ENCODE measurements at regions not wholly inside any gene's neighbourhood (a gene's known extent, or its start where the extent isn't known, plus 50 kb on each side); places are given as distances from the start of the nearest gene placed in this dataset.

DNA sequence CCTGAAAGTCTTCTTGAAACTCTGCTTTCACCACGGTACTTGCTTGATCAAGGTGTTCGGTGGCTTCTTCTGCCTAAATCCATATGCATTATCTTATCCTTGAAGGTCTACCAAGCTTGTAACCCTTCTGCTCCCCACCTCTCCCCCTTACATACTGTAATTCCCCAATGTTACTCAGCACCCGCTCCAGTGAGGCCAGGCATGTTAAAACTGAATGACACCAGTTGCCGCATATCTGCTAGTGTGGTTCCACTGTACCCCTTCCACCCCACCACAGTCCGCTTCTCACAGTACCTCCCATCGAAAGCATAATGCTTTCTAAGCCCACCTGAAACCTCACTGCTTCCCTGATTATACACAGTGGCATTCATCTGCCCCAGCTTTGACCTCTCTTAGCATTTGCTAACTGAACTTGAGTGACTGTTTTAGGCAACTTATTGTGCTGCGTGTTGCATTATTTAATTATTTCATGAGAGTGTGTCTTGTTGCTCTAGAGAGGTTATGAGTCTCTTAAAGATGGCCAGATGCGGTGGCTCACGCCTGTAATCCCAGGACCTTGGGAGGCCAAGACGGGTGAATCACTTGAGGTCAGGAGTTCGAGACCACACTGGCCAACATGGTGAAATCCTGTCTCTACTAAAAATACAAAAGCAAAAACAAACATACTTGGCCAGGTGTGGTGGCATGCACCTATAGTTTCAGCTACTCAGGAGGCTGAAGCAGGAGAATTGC, 87.6 kb upstream of the MBNL2 start:
- ATAC-seq: no peak
- TF ChIP-seq POLR2A (IDR thresholded peaks at IDR 0.05): no peak
- TF ChIP-seq, protein P1, sequence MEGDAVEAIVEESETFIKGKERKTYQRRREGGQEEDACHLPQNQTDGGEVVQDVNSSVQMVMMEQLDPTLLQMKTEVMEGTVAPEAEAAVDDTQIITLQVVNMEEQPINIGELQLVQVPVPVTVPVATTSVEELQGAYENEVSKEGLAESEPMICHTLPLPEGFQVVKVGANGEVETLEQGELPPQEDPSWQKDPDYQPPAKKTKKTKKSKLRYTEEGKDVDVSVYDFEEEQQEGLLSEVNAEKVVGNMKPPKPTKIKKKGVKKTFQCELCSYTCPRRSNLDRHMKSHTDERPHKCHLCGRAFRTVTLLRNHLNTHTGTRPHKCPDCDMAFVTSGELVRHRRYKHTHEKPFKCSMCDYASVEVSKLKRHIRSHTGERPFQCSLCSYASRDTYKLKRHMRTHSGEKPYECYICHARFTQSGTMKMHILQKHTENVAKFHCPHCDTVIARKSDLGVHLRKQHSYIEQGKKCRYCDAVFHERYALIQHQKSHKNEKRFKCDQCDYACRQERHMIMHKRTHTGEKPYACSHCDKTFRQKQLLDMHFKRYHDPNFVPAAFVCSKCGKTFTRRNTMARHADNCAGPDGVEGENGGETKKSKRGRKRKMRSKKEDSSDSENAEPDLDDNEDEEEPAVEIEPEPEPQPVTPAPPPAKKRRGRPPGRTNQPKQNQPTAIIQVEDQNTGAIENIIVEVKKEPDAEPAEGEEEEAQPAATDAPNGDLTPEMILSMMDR (IDR thresholded peaks at IDR 0.05): no peak
- no peaks in the 10 kb centered on the region for H3K4me1 ChIP-seq
- DNase-seq: no peak
- no peaks in the 10 kb centered on the region for H3K27me3 ChIP-seq
- H3K9me3 ChIP-seq: no peaks in the 10 kb centered on the region
- intact Hi-C loops (cut with DNase I): no loop called here
- WGBS, 2 donors: 92% methylated on average over 11 of the region's 11 CpGs
- no peak overlapping the region for H3K4me3 ChIP-seq
- H3K36me3 ChIP-seq (replicated peaks in 1 of 2; ENCODE audit: insufficient read depth in 1 of 2, low read depth in 2 of 2): no peaks in the 10 kb centered on the region
- no peak overlapping the region for H3K27ac ChIP-seq

DNA sequence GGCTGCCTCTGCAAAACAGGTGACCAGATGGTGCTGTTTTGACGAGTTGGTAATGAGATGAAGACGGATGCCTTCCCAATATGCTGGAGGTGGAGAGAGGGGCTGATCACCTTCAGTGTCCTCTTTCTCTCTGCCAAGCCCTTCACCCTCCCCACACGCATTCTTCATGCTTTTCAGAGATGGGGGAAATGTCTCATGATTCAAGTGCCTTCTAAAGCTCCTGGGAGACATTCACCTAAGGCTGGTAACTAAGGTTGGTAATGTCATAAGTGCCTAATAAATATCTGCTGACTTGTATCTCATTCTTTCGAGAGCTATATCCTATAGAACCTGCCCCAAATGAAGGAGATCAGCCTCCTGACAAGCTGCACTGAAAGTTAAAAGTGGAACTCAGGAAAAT, 86.2 kb upstream of the MBNL2 start:
- Histone ChIP-seq H3K27ac (no peak overlapping the region), H3K4me1 (no peaks in the 10 kb centered on the region), H3K27me3 (no peaks in the 10 kb centered on the region), H3K36me3 (replicated peaks in 1 of 2; ENCODE audit: insufficient read depth in 1 of 2, low read depth in 2 of 2) (no peaks in the 10 kb centered on the region), H3K4me3 (no peak overlapping the region), H3K9me3 (no peaks in the 10 kb centered on the region)
- ATAC-seq (no peak), DNase-seq (no peak)
- no peak for TF ChIP-seq POLR2A (IDR thresholded peaks at IDR 0.05)
- TF ChIP-seq, protein P1 (IDR thresholded peaks at IDR 0.05): no peak
- 41 to 61% methylated on average over 4 of the region's 4 CpGs for WGBS, 2 donors
- intact Hi-C loops (cut with DNase I): no loop called here

DNA sequence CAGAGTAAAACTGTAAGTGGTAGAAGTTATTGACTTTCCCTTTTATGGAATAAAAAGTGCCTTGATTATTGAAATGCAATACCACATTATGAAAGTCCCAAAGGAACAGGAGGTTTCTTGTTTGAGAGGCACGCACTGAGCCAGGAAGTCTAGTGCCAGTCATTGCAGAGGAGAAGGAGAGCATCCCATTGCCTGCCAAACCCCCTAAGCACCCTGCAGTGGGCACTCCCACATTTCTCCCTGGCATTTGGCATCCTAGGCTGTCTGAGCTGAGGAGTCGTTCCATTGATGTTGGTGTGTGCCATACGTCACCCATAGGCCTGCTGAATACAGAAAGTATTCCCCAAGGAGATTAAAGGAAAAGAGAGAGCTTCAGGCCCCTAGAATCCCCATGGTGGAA, 85.7 kb upstream of the MBNL2 start:
- H3K9me3 ChIP-seq: no peaks in the 10 kb centered on the region
- WGBS, 2 donors: 88 to 94% methylated on average over 3 of the region's 3 CpGs
- no peak overlapping the region for H3K4me3 ChIP-seq
- no peaks in the 10 kb centered on the region for H3K27me3 ChIP-seq
- TF ChIP-seq, protein P1 (IDR thresholded peaks at IDR 0.05): no peak
- no peak for TF ChIP-seq POLR2A (IDR thresholded peaks at IDR 0.05)
- ATAC-seq: no peak
- no peak overlapping the region for H3K27ac ChIP-seq
- DNase-seq: no peak
- intact Hi-C loops (cut with DNase I): no loop called here
- no peaks in the 10 kb centered on the region for H3K36me3 ChIP-seq (replicated peaks in 1 of 2; ENCODE audit: insufficient read depth in 1 of 2, low read depth in 2 of 2)
- peaks cover 4% of the 10 kb centered on the region for H3K4me1 ChIP-seq

DNA sequence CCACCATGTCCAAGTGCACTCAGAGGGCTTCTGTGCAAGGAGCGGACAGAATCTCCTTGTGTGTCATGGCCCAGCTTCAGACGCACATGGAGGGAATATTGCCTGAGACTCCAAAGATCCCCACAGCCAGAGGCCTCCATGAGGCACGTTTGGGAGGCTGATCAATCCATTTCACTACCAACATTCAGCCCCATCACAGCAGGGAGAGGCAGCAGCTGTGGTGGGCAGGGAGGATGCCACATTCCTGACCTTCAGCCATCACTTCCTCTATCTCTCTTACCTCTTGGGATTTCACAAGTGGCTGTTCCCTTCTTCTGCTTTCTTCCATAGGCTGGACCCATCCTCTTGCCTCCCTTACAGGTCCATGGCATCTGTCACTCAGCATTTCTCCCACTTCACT, 82.4 kb upstream of the MBNL2 start:
- Histone ChIP-seq H3K27me3 (no peaks in the 10 kb centered on the region), H3K27ac (no peak overlapping the region), H3K4me3 (no peak overlapping the region), H3K9me3 (no peaks in the 10 kb centered on the region), H3K4me1 (peaks cover 18% of the 10 kb centered on the region), H3K36me3 (replicated peaks in 1 of 2; ENCODE audit: insufficient read depth in 1 of 2, low read depth in 2 of 2) (no peaks in the 10 kb centered on the region)
- 74 to 75% methylated on average over 3 of the region's 3 CpGs for whole genome bisulfite sequencing, 2 donors
- intact Hi-C loops (cut with DNase I): no loop called here
- ATAC-seq: no peak
- no peak for DNase-seq
- no peak for TF ChIP-seq POLR2A (IDR thresholded peaks at IDR 0.05)
- TF ChIP-seq, protein P1 (IDR thresholded peaks at IDR 0.05): no peak

DNA sequence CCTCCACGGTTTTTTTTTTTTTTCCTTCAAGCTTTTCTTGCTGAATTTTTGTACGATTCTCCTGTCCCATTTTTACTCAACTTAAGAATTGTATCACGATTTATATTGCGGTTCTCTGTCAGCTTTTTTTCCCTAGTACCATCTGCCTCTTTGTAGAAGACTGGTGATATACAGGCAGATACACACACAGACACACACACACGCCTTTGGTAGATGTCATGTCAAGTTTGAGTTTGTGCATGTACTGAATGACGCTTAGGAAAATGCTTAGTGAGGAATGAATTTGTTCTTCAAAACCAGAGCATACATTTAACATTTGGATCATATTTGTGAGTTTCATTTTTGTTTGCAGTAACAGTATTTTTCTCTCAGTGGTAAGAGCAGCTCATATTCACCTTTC, 82.0 kb upstream of the MBNL2 start:
- Histone ChIP-seq H3K27me3 (no peaks in the 10 kb centered on the region), H3K27ac (no peak overlapping the region), H3K4me1 (peaks cover 18% of the 10 kb centered on the region), H3K9me3 (no peaks in the 10 kb centered on the region), H3K36me3 (replicated peaks in 1 of 2; ENCODE audit: insufficient read depth in 1 of 2, low read depth in 2 of 2) (no peaks in the 10 kb centered on the region), H3K4me3 (no peak overlapping the region)
- no peak for DNase-seq
- intact Hi-C loops (cut with DNase I): no loop called here
- 68 to 83% methylated on average over 6 of the region's 6 CpGs for WGBS, 2 donors
- ATAC-seq: no peak
- TF ChIP-seq, protein P1 (IDR thresholded peaks at IDR 0.05): no peak
- no peak for TF ChIP-seq POLR2A (IDR thresholded peaks at IDR 0.05)
